ENCODE measurements at regions not wholly inside any gene's neighbourhood (a gene's known extent, or its start where the extent isn't known, plus 50 kb on each side); places are given as distances from the start of the nearest gene placed in this dataset.

DNA sequence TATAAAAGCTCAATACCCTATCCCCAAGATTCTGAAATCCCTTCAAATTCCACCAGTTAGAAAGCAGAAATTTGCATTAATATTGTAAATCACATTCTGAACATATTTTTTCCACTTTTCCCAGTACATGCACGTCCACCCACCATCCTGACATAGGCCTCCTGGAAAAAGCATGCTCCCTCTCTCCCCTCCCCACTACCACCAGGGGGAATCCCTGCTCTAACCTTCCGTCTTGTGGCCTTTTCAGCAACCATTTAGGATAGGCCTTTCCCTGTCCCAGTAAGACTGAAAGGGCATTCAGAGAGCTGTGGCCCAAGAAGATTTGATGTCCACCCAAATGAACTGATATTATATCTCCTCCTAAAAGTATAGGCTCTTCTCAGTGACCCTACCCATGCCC lies 182.1 kb downstream of the ARRDC4 start:
- TF ChIP-seq EP300 (IDR thresholded peaks at IDR 0.05) (no peak), POLR2A (IDR thresholded peaks at IDR 0.05) (no peak)

Measured in suprapubic skin (tissue), 2 donors.